B cell (primary cell): ENCODE measurements at regions not wholly inside any gene's neighbourhood (a gene's known extent, or its start where the extent isn't known, plus 50 kb on each side); places are given as distances from the start of the nearest gene placed in this dataset.

ENCODE experiments used
- ATAC-seq: fragments of 200-7000 bp; cut with Tn5 transposase; one replicate; pipeline ENCODE4 v1.10.0; 2021; ENCODE audit warnings: low read depth, mild to moderate bottlenecking, moderate number of reproducible peaks, moderate library complexity
- CTCF ChIA-PET: fragments of 350-600 bp; sonication (Branson Sonifier 250); formaldehyde crosslinking; loops from one replicate; lab custom pipeline; 2021; ENCODE audit warnings: antibody characterized with exemption, inconsistent platforms; lab: Charles Lee
- POLR2A ChIA-PET: fragments of 350-600 bp; sonication (Branson Sonifier 250); formaldehyde crosslinking; loops from one replicate; lab custom pipeline; 2021; ENCODE audit warnings: antibody characterized with exemption; lab: Charles Lee
- DNase-seq: peaks from one replicate; pipeline ENCODE4 v3.0.0; 2013
- H2AFZ ChIP-seq: 2 replicates; pipeline ENCODE4 v1.6.1; 2012; ENCODE audit warnings: mild to moderate bottlenecking, low read depth, low read length; ENCODE audit not compliant: insufficient read depth, poor library complexity, severe bottlenecking
- H3K27ac ChIP-seq, 2 donors: 1 replicate in 1 of 2; 2 replicates in 1 of 2; pipeline ENCODE4 v1.5.1; 2012 to 2013; ENCODE audit warnings: low read length in 2 of 2, mild to moderate bottlenecking in 2 of 2, moderate library complexity in 1 of 2
- H3K27me3 ChIP-seq, 4 experiments: fragments of 200-600 bp in 1 of 4; sonication (generic) in 1 of 4; replicated peaks in 1 of 4; 1 replicate in 2 of 4; 2 replicates in 2 of 4; pipeline versions ENCODE4 v1.6.1 to v1.7.0; 2013 to 2016; ENCODE audit warnings: low read length in 3 of 4, mild to moderate bottlenecking in 2 of 4, mixed read lengths in 1 of 4, moderate library complexity in 1 of 4; ENCODE audit not compliant: insufficient read depth in 4 of 4, control insufficient read depth in 3 of 4; ENCODE audit errors: control extremely low read depth in 1 of 4
- H3K36me3 ChIP-seq, 2 experiments: replicated peaks in 1 of 2; 1 replicate in 1 of 2; 2 replicates in 1 of 2; pipeline versions ENCODE4 v1.6.1 to v1.7.1; 2013; ENCODE audit warnings: low read length in 1 of 2; ENCODE audit not compliant: insufficient read depth in 2 of 2, control insufficient read depth in 1 of 2; ENCODE audit errors: control extremely low read depth in 1 of 2, extremely low read depth in 1 of 2
- H3K4me1 ChIP-seq, 2 donors: fragments of 200-600 bp in 1 of 2; sonication (generic) in 1 of 2; 1 replicate in 1 of 2; 2 replicates in 1 of 2; pipeline versions ENCODE4 v1.5.1 to v1.6.1; 2013 to 2017; ENCODE audit warnings: low read length in 2 of 2; ENCODE audit not compliant: control insufficient read depth in 2 of 2, insufficient read depth in 2 of 2
- H3K4me2 ChIP-seq: replicated peaks from 2 replicates; pipeline ENCODE3; 2012; ENCODE audit warnings: mild to moderate bottlenecking, low read depth, low read length; ENCODE audit not compliant: poor library complexity, severe bottlenecking
- H3K4me3 ChIP-seq, 5 experiments: fragments of 200-600 bp in 1 of 5; sonication (generic) in 1 of 5; 1 replicate in 3 of 5; 2 replicates in 2 of 5; pipeline versions ENCODE4 v1.5.1 to v1.7.0; 2011 to 2016; ENCODE audit warnings: low read length in 4 of 5, mild to moderate bottlenecking in 4 of 5, low read depth in 2 of 5, control low read depth in 1 of 5, moderate library complexity in 1 of 5; ENCODE audit not compliant: insufficient read depth in 1 of 5; ENCODE audit errors: control extremely low read depth in 1 of 5, extremely low read depth in 1 of 5
- H3K79me2 ChIP-seq: fragments of 200-600 bp; sonication (generic); one replicate; pipeline ENCODE4 v1.6.0; 2016; ENCODE audit warnings: low read length; ENCODE audit not compliant: control insufficient read depth, insufficient read depth
- H3K9ac ChIP-seq: fragments of 200-600 bp; sonication (generic); 2 replicates; pipeline ENCODE4 v1.6.1; 2017; ENCODE audit warnings: mild to moderate bottlenecking, low read length, moderate library complexity
- H3K9me3 ChIP-seq, 3 donors: one replicate each; pipeline versions ENCODE4 v1.6.1 to v1.7.1; 2013; ENCODE audit warnings: low read length in 2 of 3; ENCODE audit not compliant: control insufficient read depth in 2 of 3, insufficient read depth in 1 of 3; ENCODE audit errors: control extremely low read depth in 1 of 3
- H4K20me1 ChIP-seq: 2 replicates; pipeline ENCODE4 v1.6.0; 2012; ENCODE audit warnings: mild to moderate bottlenecking, low read length; ENCODE audit not compliant: insufficient read depth, control insufficient read depth, poor library complexity, severe bottlenecking
- H3K27ac Mint-ChIP-seq: one replicate; pipeline ENCODE4 v1.8.0; 2021; ENCODE audit warnings: mixed read lengths
- H3K27me3 Mint-ChIP-seq: one replicate; pipeline ENCODE4 v1.8.0; 2021; ENCODE audit warnings: mixed read lengths
- H3K4me1 Mint-ChIP-seq: one replicate; pipeline ENCODE4 v1.8.0; 2021; ENCODE audit warnings: mixed read lengths
- H3K4me3 Mint-ChIP-seq: one replicate; pipeline ENCODE4 v1.8.0; 2021; ENCODE audit warnings: mixed read lengths
- H3K9me3 Mint-ChIP-seq: one replicate; pipeline ENCODE4 v1.8.0; 2022; ENCODE audit warnings: mixed read lengths; ENCODE audit not compliant: insufficient read depth
- EZH2 ChIP-seq: IDR thresholded peaks from 2 replicates; pipeline ENCODE4 v1.6.1; 2012; ENCODE audit warnings: borderline replicate concordance, low read depth, mild to moderate bottlenecking, moderate library complexity, low read length; ENCODE audit not compliant: insufficient read depth, poor library complexity, severe bottlenecking
- WGBS: methylation state at CpG from one replicate; pipeline ENCODE4 v1.1.5; 2013; ENCODE audit warnings: missing lambda C conversion rate; ENCODE audit not compliant: insufficient coverage; 5-methylcytosine and 5-hydroxymethylcytosine counted together
- intact Hi-C: fragments of 100-400 bp; cut with micrococcal nuclease; formaldehyde crosslinking; loops from one replicate; pipeline ENCODE4 v1.10.0; 2022
- TF ChIP-seq, protein P1 (sequence below): fragments of 200-600 bp; IDR thresholded peaks from one replicate; pipeline ENCODE4 v1.8.0; 2022; ENCODE audit warnings: antibody characterized with exemption, mild to moderate bottlenecking

DNA sequence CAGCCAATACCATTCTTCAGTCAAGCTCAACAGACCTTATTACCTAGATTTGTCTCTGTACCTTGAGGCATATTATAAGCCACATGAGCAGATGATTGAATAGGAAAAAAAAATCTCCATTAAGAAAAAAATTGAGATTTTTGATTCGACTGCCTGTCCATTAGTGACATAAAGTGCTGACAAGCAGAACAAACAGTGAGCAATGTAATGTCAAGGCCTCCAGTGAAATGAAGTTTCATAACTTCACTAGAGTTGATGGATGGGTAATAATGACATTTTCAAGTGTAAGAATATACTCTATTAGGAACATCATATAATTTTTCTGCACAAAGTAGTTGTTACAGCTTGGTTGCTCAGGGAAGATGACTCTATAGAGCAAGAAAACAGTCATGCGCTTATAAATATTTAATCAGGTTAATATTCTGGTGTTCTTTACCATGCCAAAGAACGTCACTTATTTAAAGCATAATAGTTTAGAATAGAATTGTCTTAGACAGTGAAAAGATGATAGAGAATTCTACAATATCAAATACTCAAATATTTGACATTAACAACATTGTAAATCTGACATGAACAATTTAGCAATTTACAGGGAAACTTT lies 783.7 kb downstream of the EPHA7 start:
- H3K27me3 Mint-ChIP-seq = no peaks in the 10 kb centered on the region
- DNase-seq = no peak
- peaks cover 2% of the 10 kb centered on the region for H3K9me3 Mint-ChIP-seq

DNA sequence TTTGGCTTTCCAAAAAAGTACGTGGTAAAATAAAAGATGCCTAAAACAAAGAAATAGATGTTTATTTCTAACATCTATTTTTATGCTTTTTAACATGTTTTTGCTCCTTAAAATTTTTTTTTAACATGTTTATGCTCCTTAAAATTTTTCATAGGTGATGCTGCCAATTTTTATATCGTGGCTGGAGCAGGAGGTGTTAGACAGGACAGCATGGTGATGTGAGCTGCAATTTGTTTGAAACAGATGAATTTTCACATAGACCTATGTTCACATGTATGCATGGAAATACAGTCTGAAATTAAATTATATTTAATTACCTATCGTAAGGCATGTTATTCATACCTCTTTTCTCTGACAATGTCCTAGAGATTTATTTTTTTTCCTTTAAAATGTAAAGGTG lies 784.8 kb downstream of the EPHA7 start:
- CTCF ChIA-PET = no interaction called here
- Histone ChIP-seq H3K4me2 (no peak overlapping the region), H3K27ac (no peak overlapping the region), H2AFZ (no peak overlapping the region), H3K9ac (no peak overlapping the region), H3K36me3 (no peaks in the 10 kb centered on the region), H3K27me3 (no peaks in the 10 kb centered on the region), H3K4me1 (no peaks in the 10 kb centered on the region), H3K4me3 (no peak overlapping the region), H3K9me3 (no peaks in the 10 kb centered on the region), H3K79me2 (no peaks in the 10 kb centered on the region), H4K20me1 (no peaks in the 10 kb centered on the region)
- no peaks in the 10 kb centered on the region for H3K4me1 Mint-ChIP-seq
- H3K9me3 Mint-ChIP-seq = peaks cover 2% of the 10 kb centered on the region
- WGBS = no CpG with 5 or more reads among the region's 3 CpGs
- H3K27ac Mint-ChIP-seq = no peak overlapping the region
- intact Hi-C loops = no loop called here
- no peak for DNase-seq
- no peaks in the 10 kb centered on the region for H3K27me3 Mint-ChIP-seq
- TF ChIP-seq, protein P1, sequence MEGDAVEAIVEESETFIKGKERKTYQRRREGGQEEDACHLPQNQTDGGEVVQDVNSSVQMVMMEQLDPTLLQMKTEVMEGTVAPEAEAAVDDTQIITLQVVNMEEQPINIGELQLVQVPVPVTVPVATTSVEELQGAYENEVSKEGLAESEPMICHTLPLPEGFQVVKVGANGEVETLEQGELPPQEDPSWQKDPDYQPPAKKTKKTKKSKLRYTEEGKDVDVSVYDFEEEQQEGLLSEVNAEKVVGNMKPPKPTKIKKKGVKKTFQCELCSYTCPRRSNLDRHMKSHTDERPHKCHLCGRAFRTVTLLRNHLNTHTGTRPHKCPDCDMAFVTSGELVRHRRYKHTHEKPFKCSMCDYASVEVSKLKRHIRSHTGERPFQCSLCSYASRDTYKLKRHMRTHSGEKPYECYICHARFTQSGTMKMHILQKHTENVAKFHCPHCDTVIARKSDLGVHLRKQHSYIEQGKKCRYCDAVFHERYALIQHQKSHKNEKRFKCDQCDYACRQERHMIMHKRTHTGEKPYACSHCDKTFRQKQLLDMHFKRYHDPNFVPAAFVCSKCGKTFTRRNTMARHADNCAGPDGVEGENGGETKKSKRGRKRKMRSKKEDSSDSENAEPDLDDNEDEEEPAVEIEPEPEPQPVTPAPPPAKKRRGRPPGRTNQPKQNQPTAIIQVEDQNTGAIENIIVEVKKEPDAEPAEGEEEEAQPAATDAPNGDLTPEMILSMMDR = no peak
- TF ChIP-seq EZH2 = no peak
- H3K4me3 Mint-ChIP-seq = no peak overlapping the region
- POLR2A ChIA-PET = no interaction called here
- no peak for ATAC-seq

More for the DNA sequence above, 783.7 kb downstream of the EPHA7 start:
- intact Hi-C loops = no loop called here
- H3K79me2 ChIP-seq = no peaks in the 10 kb centered on the region
- H2AFZ ChIP-seq = no peak overlapping the region
- Mint-ChIP-seq H3K27ac (no peak overlapping the region), H3K4me1 (no peaks in the 10 kb centered on the region), H3K4me3 (no peak overlapping the region)
- H3K4me2 ChIP-seq = no peak overlapping the region
- no peaks in the 10 kb centered on the region for H4K20me1 ChIP-seq
- ChIA-PET POLR2A (no interaction called here), CTCF (no interaction called here)
- no peak overlapping the region for H3K4me3 ChIP-seq
- no CpG with 5 or more reads among the region's 3 CpGs for WGBS
- TF ChIP-seq, protein P1 = no peak
- H3K36me3 ChIP-seq = no peaks in the 10 kb centered on the region
- no peaks in the 10 kb centered on the region for H3K4me1 ChIP-seq
- no peak overlapping the region for H3K27ac ChIP-seq
- no peak for ATAC-seq
- no peaks in the 10 kb centered on the region for H3K9me3 ChIP-seq
- no peaks in the 10 kb centered on the region for H3K27me3 ChIP-seq
- H3K9ac ChIP-seq = no peak overlapping the region
